SK-N-MC (cell line): ENCODE measurements at regions not wholly inside any gene's neighbourhood (a gene's known extent, or its start where the extent isn't known, plus 50 kb on each side); places are given as distances from the start of the nearest gene placed in this dataset.

Experiments
- DNase-seq: peaks from one replicate; pipeline ENCODE4 v3.0.0-alpha.2; 2011; ENCODE audit warnings: low read depth, low spot score
- H3K27ac ChIP-seq: fragments of 200-600 bp; sonication (generic); 2 replicates; pipeline ENCODE4 v1.5.1; 2016; ENCODE audit warnings: mixed run types
- H3K36me3 ChIP-seq: fragments of 200-600 bp; sonication (generic); 2 replicates; pipeline ENCODE4 v1.6.1; 2017; ENCODE audit warnings: antibody characterized with exemption, low read length, mixed read lengths; ENCODE audit not compliant: insufficient read depth
- H3K4me3 ChIP-seq: fragments of 200-600 bp; sonication (generic); 2 replicates; pipeline ENCODE4 v1.5.1; 2016
- H3K9ac ChIP-seq: fragments of 200-600 bp; sonication (generic); 2 replicates; pipeline ENCODE4 v1.8.0; 2017; ENCODE audit warnings: mixed run types, mixed read lengths; ENCODE audit not compliant: insufficient read length
- H3K9me3 ChIP-seq: fragments of 200-600 bp; sonication (generic); 2 replicates; pipeline ENCODE4 v1.6.1; 2017; ENCODE audit warnings: low read depth, mild to moderate bottlenecking, antibody characterized with exemption, low read length, moderate library complexity, mixed read lengths
- EZH2 ChIP-seq: fragments of 200-600 bp; sonication (generic); IDR thresholded peaks from one replicate; pipeline ENCODE4 v1.6.1; 2017; ENCODE audit warnings: antibody characterized with exemption
- FOXP2 ChIP-seq: optimal IDR thresholded peaks from 2 replicates; pipeline ENCODE3; 2011; ENCODE audit warnings: mild to moderate bottlenecking, moderate library complexity; ENCODE audit not compliant: insufficient read depth; ENCODE audit errors: extremely low read length, control extremely low read depth
- POLR2AphosphoS5 ChIP-seq: IDR thresholded peaks from 2 replicates; pipeline ENCODE4 v1.6.1; 2012; ENCODE audit warnings: mild to moderate bottlenecking, low read depth, low read length, borderline replicate concordance

DNA sequence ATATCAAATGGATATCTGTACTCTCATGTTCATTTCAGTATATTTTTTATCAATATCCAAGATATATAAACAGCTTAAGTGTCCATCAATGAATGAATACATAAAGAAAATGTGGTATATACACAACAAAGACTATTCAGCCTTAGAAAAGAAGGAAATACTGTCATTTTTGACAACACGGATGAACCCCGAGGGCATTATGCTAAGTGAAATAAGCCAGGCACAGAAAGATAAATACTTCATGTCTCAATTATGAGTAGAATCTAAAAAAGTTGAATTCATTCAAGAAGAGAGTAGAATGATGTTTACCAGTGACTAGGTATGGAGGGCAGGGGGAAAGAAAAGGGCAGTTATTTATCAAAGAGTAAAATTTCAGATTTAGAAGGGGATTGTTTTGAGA is 949.8 kb upstream of the TYRP1 start:
- Histone ChIP-seq H3K36me3 (no peaks in the 10 kb centered on the region), H3K9ac (no peak overlapping the region), H3K27ac (no peak overlapping the region), H3K4me3 (no peak overlapping the region), H3K9me3 (no peaks in the 10 kb centered on the region)
- DNase-seq = no peak
- TF ChIP-seq EZH2 (no peak), FOXP2 (no peak), POLR2AphosphoS5 (no peak)

- no peak overlapping the region for H3K4me3 ChIP-seq
- no peak overlapping the region for H3K27ac ChIP-seq
- no peaks in the 10 kb centered on the region for H3K9me3 ChIP-seq
- no peak for TF ChIP-seq POLR2AphosphoS5
- no peak for TF ChIP-seq EZH2
- no peak for TF ChIP-seq FOXP2
- no peak for DNase-seq
- H3K36me3 ChIP-seq = no peaks in the 10 kb centered on the region
- H3K9ac ChIP-seq = no peak overlapping the region
These were observed 943.8 kb upstream of the TYRP1 start for GRCh38 chr9:11749396-11749795.

DNA sequence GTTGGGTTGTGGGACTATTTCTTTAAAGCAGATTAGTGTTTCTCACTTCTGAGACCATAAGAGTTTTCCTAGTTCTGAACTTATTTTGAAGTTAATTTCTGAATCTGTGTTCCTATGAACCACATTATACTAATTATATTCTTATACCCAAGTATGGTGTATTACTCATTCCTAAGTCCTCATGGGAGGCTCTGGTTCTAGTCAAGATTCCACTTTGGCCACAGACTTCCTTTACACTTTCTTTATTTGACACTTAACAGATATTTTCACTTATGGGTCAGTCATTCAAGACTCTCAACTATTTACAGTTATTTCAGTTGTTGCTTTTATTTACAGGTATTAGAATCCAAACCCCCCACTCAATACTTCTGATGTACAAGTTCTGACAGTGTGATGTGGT is 937.2 kb upstream of the TYRP1 start:
- H3K9ac ChIP-seq = no peak overlapping the region
- no peak overlapping the region for H3K27ac ChIP-seq
- H3K9me3 ChIP-seq = no peaks in the 10 kb centered on the region

DNA sequence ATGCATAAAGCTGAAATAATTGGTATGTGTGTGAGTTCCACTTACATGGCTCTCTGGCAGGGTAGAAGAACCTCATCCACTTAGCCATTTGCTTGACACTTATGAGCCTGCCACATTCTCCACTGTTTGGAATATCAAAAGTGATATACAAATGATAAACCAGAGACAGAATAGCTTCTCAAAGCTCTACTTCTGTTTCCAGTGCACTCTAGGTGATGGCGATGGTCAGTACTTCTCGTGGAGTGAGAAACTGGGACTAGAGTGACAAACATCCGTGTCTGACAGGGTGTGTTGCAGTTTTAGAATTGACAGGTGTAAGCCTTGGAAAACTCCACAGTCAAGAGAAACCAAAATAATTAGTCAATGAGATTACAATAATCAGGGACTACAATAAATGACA is 935.8 kb upstream of the TYRP1 start:
- no peak overlapping the region for H3K9ac ChIP-seq
- H3K9me3 ChIP-seq = no peaks in the 10 kb centered on the region
- TF ChIP-seq FOXP2 = no peak
- H3K27ac ChIP-seq = no peak overlapping the region
- H3K36me3 ChIP-seq = no peaks in the 10 kb centered on the region
- DNase-seq = no peak
- H3K4me3 ChIP-seq = no peak overlapping the region

More for the DNA sequence above, 937.2 kb upstream of the TYRP1 start:
- DNase-seq = no peak
- H3K4me3 ChIP-seq = no peak overlapping the region
- H3K36me3 ChIP-seq = no peaks in the 10 kb centered on the region
- no peak for TF ChIP-seq EZH2
- TF ChIP-seq POLR2AphosphoS5 = no peak
- TF ChIP-seq FOXP2 = no peak

- H3K4me3 ChIP-seq = no peak overlapping the region
These were observed 935.2 kb upstream of the TYRP1 start for GRCh38 chr9:11758016-11758415.

GRCh38 chr9:11779971-11780370 is 913.2 kb upstream of the TYRP1 start:
- no peak for DNase-seq
- Histone ChIP-seq H3K9me3 (no peaks in the 10 kb centered on the region), H3K9ac (no peak overlapping the region), H3K4me3 (no peak overlapping the region), H3K27ac (no peak overlapping the region), H3K36me3 (no peaks in the 10 kb centered on the region)
- TF ChIP-seq POLR2AphosphoS5 (no peak), EZH2 (no peak), FOXP2 (no peak)

More at GRCh38 chr9:11758016-11758415, 935.2 kb upstream of the TYRP1 start:
- no peak overlapping the region for H3K9ac ChIP-seq
- DNase-seq = no peak
- H3K27ac ChIP-seq = no peak overlapping the region
- no peaks in the 10 kb centered on the region for H3K9me3 ChIP-seq
- TF ChIP-seq FOXP2 (no peak), EZH2 (no peak), POLR2AphosphoS5 (no peak)
- H3K36me3 ChIP-seq = no peaks in the 10 kb centered on the region

DNA sequence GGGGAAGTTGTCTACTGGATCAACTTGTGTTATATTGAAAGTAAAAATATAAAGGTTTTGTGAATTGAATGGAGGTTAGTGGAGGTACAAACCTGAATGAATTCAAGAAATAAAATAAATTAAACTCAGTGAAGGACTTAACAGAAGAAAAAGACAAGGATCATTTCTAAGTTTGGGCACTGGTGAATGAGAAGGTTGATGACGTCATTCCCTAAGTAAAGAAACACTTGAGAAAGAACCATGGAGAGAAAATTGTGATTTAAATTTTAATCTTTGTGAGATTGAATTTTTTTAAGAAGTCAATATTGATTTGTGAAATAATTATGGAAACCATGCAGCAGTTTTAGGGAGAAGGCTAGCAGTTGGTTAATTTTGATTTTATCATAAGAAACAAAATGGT is 900.3 kb upstream of the TYRP1 start:
- H3K36me3 ChIP-seq = no peaks in the 10 kb centered on the region
- H3K27ac ChIP-seq = no peak overlapping the region
- DNase-seq = no peak
- no peaks in the 10 kb centered on the region for H3K9me3 ChIP-seq
- no peak overlapping the region for H3K4me3 ChIP-seq
- no peak for TF ChIP-seq POLR2AphosphoS5
- TF ChIP-seq EZH2 = no peak
- no peak for TF ChIP-seq FOXP2
- no peak overlapping the region for H3K9ac ChIP-seq

DNA sequence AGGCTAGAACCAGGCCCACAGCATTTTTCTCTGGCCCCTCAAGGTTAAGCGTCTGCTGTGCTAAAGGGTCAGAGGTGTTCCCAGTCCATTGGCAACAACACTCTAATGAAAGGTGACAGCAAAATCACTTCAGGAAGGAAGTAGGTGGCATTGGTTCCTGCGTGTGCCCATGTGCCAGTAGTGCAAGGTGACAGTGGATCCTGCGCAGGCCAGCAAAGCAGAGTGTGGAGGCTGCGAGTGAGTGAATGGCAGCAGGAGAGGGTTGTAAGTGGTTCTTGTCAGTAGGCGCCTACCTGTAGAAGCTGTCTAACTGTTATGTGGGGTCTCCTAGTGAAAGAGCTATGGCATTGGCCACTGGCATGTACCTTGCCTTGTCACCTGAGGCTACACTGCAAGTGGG is 898.2 kb upstream of the TYRP1 start:
- H3K36me3 ChIP-seq = no peaks in the 10 kb centered on the region
- no peaks in the 10 kb centered on the region for H3K9me3 ChIP-seq
- H3K4me3 ChIP-seq = no peak overlapping the region
- H3K27ac ChIP-seq = no peak overlapping the region
- DNase-seq = no peak
- no peak overlapping the region for H3K9ac ChIP-seq
- TF ChIP-seq POLR2AphosphoS5 = no peak
- no peak for TF ChIP-seq EZH2
- TF ChIP-seq FOXP2 = no peak

DNA sequence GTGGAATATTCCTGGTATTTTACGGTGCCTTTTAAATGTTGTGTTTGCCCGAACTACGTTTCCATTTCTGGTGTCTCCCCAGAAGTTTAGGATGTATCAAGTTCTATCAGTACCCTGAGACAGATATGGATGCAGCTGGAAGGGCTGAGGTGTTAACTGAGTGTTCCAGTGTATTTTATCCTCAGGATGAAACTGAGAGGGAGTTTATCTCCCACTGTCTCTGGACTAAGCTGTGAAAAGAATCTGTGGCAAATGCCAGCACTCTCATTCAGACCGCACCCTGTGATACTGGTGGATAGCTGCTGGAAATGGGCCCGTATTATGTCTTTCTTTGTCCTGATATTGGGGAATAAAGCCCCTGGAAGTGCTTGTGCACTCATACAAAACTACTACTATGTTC is 887.2 kb upstream of the TYRP1 start:
- Histone ChIP-seq H3K27ac (no peak overlapping the region), H3K36me3 (no peaks in the 10 kb centered on the region), H3K9me3 (no peaks in the 10 kb centered on the region), H3K4me3 (no peak overlapping the region), H3K9ac (no peak overlapping the region)
- TF ChIP-seq FOXP2 = no peak
- TF ChIP-seq POLR2AphosphoS5 = no peak
- no peak for TF ChIP-seq EZH2
- DNase-seq = no peak
